ENCODE measurements at regions not wholly inside any gene's neighbourhood (a gene's known extent, or its start where the extent isn't known, plus 50 kb on each side); places are given as distances from the start of the nearest gene placed in this dataset.

- SMC1A ChIA-PET (ENCODE audit: uncharacterized antibody, unreplicated experiment): no interaction called here
- TF ChIP-seq CREM (IDR thresholded peaks at IDR 0.05; ENCODE audit: low read depth) (no peak), CREB1 (IDR thresholded peaks at IDR 0.05; ENCODE audit: low read depth) (no peak), SREBF2 (IDR thresholded peaks at IDR 0.05; ENCODE audit: low read length) (no peak), MYC (IDR thresholded peaks at IDR 0.05; ENCODE audit: insufficient read depth, insufficient read length, insufficient replicate concordance, low read length, severe bottlenecking) (no peak), ZBTB33 (IDR thresholded peaks at IDR 0.05) (no peak), KAT2A (conservative IDR thresholded peaks at IDR 0.05; ENCODE audit: control insufficient read depth, low read depth, low read length) (no peak), SP1 (IDR thresholded peaks at IDR 0.05; ENCODE audit: low read depth, low read length) (no peak), ESRRA (IDR thresholded peaks at IDR 0.05; ENCODE audit: low read length) (no peak), ZNF687 (IDR thresholded peaks at IDR 0.05) (no peak), CBX3 (IDR thresholded peaks at IDR 0.05; ENCODE audit: borderline replicate concordance, low read depth) (no peak), RELA (IDR thresholded peaks at IDR 0.05; ENCODE audit: borderline replicate concordance, partially characterized antibody) (no peak), BACH1 (IDR thresholded peaks at IDR 0.05; ENCODE audit: borderline replicate concordance) (no peak), STAT1 (conservative IDR thresholded peaks at IDR 0.05) (no peak)
- BruUV-seq (replicated peaks): no TSS peak
- Histone ChIP-seq H3K9ac (ENCODE audit: control insufficient read depth, insufficient read depth, low read length) (no peak overlapping the region), H3K27me3 (replicated peaks in 1 of 2; ENCODE audit: control insufficient read depth in 2 of 2, insufficient read depth in 2 of 2, low read length in 1 of 2) (no peaks in the 10 kb centered on the region; a peak in 1 of 4 replicates), H3K79me2 (ENCODE audit: control insufficient read depth, insufficient read depth, low read length) (no peaks in the 10 kb centered on the region), H3K36me3 (ENCODE audit: control insufficient read depth in 2 of 2, insufficient read depth in 2 of 2, low read length in 1 of 2) (no peaks in the 10 kb centered on the region), H3K4me1 (ENCODE audit: control insufficient read depth, insufficient read depth, low read length) (no peaks in the 10 kb centered on the region), H3K4me2 (ENCODE audit: control insufficient read depth, insufficient read depth) (no peak overlapping the region), H3K9me3 (replicated peaks; ENCODE audit: control insufficient read depth, insufficient read depth, low read length) (no peaks in the 10 kb centered on the region), H3K4me3 (no peak overlapping the region), H3K27ac (ENCODE audit: control insufficient read depth, insufficient read depth) (no peak overlapping the region), H2AFZ (ENCODE audit: control insufficient read depth, low read depth, low read length) (no peak overlapping the region), H4K20me1 (ENCODE audit: control insufficient read depth, insufficient read depth) (no peaks in the 10 kb centered on the region)
- intact Hi-C loops (cut with micrococcal nuclease; ENCODE audit: unreplicated experiment): no loop called here
- CTCF ChIA-PET: no interaction called here
- no peak for DNase-seq (ENCODE audit: low read depth, low spot score)
- POLR2A ChIA-PET: no interaction called here
- no peak for FAIRE-seq
- 42% methylated on average over 4 of the region's 4 CpGs for WGBS (ENCODE audit: insufficient coverage, insufficient replicate concordance, low lambda C conversion rate, missing lambda C conversion rate)
- in situ Hi-C loops (cut with MboI): no loop called here
- ATAC-seq: no peak
- RAD21 ChIA-PET (ENCODE audit: unreplicated experiment): no interaction called here
Measured at GRCh38 chr3:150059729-150060128, 89.0 kb upstream of the PFN2 start.
